Natural killer cell (primary cell): ENCODE measurements at regions not wholly inside any gene's neighbourhood (a gene's known extent, or its start where the extent isn't known, plus 50 kb on each side); places are given as distances from the start of the nearest gene placed in this dataset.

Source experiments
- ATAC-seq, 3 donors: fragments of 150-1000 bp in 2 of 3; fragments of 200-7000 bp in 1 of 3; cut with Tn5 transposase; 1 replicate in 1 of 3; 2 replicates in 2 of 3; pipeline ENCODE4 v1.10.0; 2021; ENCODE audit warnings: mild to moderate bottlenecking in 2 of 3, moderate library complexity in 2 of 3
- DNase-seq, 2 donors: peaks; one replicate each; pipeline versions ENCODE4 v3.0.0 to v3.0.0-alpha.2; 2013 to 2021; ENCODE audit warnings: mixed read lengths in 1 of 2
- H3K27ac ChIP-seq: one replicate; pipeline ENCODE4 v1.5.1; 2013; ENCODE audit warnings: mild to moderate bottlenecking, low read length
- H3K27me3 ChIP-seq: one replicate; pipeline ENCODE4 v1.6.1; 2013; ENCODE audit warnings: low read length; ENCODE audit not compliant: control insufficient read depth, insufficient read depth
- H3K36me3 ChIP-seq: one replicate; pipeline ENCODE4 v1.6.1; 2013; ENCODE audit warnings: low read length; ENCODE audit not compliant: control insufficient read depth, insufficient read depth
- H3K4me1 ChIP-seq: one replicate; pipeline ENCODE4 v1.6.1; 2013; ENCODE audit warnings: low read length; ENCODE audit not compliant: control insufficient read depth, insufficient read depth
- H3K4me3 ChIP-seq: one replicate; pipeline ENCODE4 v1.5.1; 2013; ENCODE audit warnings: low read length
- H3K9me3 ChIP-seq: one replicate; pipeline ENCODE4 v1.6.1; 2013; ENCODE audit warnings: low read length; ENCODE audit not compliant: control insufficient read depth, insufficient read depth
- H3K27ac Mint-ChIP-seq, 2 donors: one replicate each; pipeline ENCODE4 v1.8.0; 2022; ENCODE audit warnings: mild to moderate bottlenecking in 2 of 2, mixed read lengths in 2 of 2, moderate library complexity in 1 of 2
- H3K27me3 Mint-ChIP-seq, 2 donors: one replicate each; pipeline ENCODE4 v1.8.0; 2022; ENCODE audit warnings: low read depth in 2 of 2, mixed read lengths in 2 of 2
- H3K36me3 Mint-ChIP-seq: one replicate; pipeline ENCODE4 v1.8.0; 2022; ENCODE audit warnings: mixed read lengths
- H3K4me1 Mint-ChIP-seq, 2 donors: one replicate each; pipeline ENCODE4 v1.8.0; 2022; ENCODE audit warnings: mixed read lengths in 2 of 2
- H3K4me3 Mint-ChIP-seq: one replicate; pipeline ENCODE4 v1.8.0; 2022; ENCODE audit warnings: mild to moderate bottlenecking, moderate library complexity, mixed read lengths
- H3K9me3 Mint-ChIP-seq, 2 donors: one replicate each; pipeline ENCODE4 v1.8.0; 2022; ENCODE audit warnings: mixed read lengths in 2 of 2
- WGBS: methylation state at CpG from one replicate; pipeline ENCODE4 v1.1.7; 2013; ENCODE audit warnings: missing lambda C conversion rate; ENCODE audit not compliant: insufficient coverage; 5-methylcytosine and 5-hydroxymethylcytosine counted together
- intact Hi-C: fragments of 100-400 bp; cut with micrococcal nuclease; formaldehyde crosslinking; loops from one replicate; pipeline ENCODE4 v1.14.2; 2022
- TF ChIP-seq, protein P1 (sequence below): fragments of 200-600 bp; IDR thresholded peaks from one replicate; pipeline ENCODE4 v1.8.0; 2022; ENCODE audit warnings: antibody characterized with exemption

DNA sequence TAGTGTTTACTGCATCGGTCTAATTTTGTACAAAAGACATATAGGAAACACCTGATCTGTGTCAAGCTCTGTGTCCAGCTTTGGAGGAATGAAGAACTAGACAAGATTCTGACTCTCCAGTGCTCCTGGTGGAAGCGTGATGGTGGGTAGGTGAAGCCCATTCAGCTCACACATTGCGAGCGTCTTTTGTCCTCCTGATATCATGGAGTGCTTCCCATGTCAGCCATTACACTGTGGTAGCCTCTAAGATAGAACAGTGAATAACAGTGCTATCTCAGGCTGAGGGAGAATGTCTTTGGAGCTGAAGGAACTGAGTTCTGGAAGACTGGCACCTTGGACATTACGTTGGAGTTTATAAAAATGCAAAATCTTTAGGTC is 350.2 kb downstream of the CYRIA start:
- H3K27ac ChIP-seq, result no peak overlapping the region
- no peak for DNase-seq
- ATAC-seq, result no peak
- H3K4me3 Mint-ChIP-seq, result no peak overlapping the region
- H3K4me1 ChIP-seq, result no peaks in the 10 kb centered on the region
- intact Hi-C loops, result no loop called here
- H3K4me1 Mint-ChIP-seq, result no peaks in the 10 kb centered on the region
- TF ChIP-seq, protein P1, sequence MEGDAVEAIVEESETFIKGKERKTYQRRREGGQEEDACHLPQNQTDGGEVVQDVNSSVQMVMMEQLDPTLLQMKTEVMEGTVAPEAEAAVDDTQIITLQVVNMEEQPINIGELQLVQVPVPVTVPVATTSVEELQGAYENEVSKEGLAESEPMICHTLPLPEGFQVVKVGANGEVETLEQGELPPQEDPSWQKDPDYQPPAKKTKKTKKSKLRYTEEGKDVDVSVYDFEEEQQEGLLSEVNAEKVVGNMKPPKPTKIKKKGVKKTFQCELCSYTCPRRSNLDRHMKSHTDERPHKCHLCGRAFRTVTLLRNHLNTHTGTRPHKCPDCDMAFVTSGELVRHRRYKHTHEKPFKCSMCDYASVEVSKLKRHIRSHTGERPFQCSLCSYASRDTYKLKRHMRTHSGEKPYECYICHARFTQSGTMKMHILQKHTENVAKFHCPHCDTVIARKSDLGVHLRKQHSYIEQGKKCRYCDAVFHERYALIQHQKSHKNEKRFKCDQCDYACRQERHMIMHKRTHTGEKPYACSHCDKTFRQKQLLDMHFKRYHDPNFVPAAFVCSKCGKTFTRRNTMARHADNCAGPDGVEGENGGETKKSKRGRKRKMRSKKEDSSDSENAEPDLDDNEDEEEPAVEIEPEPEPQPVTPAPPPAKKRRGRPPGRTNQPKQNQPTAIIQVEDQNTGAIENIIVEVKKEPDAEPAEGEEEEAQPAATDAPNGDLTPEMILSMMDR, result no peak
- H3K9me3 ChIP-seq, result no peaks in the 10 kb centered on the region
- no peaks in the 10 kb centered on the region for H3K9me3 Mint-ChIP-seq
- H3K27me3 ChIP-seq, result no peaks in the 10 kb centered on the region
- peaks cover 0 to 10% of the 10 kb centered on the region in 2 donors for H3K27me3 Mint-ChIP-seq
- H3K36me3 Mint-ChIP-seq, result no peaks in the 10 kb centered on the region
- no peaks in the 10 kb centered on the region for H3K36me3 ChIP-seq
- no peak overlapping the region for H3K27ac Mint-ChIP-seq
- 66% methylated on average over 5 of the region's 5 CpGs for WGBS
- H3K4me3 ChIP-seq, result no peak overlapping the region

DNA sequence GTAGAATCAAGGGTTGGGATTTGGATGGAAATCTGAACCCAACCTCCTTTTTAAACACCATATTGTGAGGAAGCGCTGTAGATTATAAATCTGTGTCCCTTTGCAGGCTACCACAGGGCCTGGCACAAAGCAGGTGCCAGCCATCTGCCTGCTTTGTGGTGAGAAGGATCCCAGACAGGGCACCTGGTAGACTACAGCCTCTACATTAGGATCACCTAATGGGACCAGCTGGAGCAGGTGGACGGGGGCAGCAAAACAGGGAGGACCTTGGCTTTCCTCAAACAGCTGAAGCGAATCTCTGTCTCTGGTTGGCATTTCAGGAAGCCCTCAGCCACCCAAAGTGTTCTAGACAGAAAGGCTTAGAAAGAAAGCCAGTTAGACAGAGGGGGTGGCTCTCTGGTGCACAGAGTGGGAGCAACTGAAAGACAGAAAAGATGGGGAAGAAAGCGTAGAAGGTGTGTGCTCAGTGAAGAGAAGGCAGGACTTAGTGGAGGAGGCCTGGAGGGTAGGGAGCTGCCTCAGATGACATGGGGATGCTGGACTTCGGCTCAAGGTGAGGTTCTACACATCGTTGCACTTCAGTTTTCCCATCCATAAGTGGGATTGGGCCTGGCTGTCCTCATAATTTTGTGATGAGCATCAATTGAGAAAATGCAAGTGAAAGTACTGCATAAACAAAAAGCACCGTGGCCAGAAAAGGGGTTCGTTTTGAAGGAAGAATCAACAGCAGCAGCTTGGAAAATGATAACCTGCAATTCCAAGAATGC is 350.8 kb downstream of the CYRIA start:
- Histone ChIP-seq H3K9me3 (no peaks in the 10 kb centered on the region), H3K4me3 (no peak overlapping the region), H3K27me3 (no peaks in the 10 kb centered on the region), H3K27ac (no peak overlapping the region), H3K36me3 (no peaks in the 10 kb centered on the region), H3K4me1 (no peaks in the 10 kb centered on the region)
- Mint-ChIP-seq H3K4me3 (no peak overlapping the region), H3K9me3 (no peaks in the 10 kb centered on the region), H3K36me3 (no peaks in the 10 kb centered on the region), H3K27me3 (peaks cover 0 to 10% of the 10 kb centered on the region in 2 donors), H3K4me1 (no peaks in the 10 kb centered on the region), H3K27ac (no peak overlapping the region)
- WGBS, result 76% methylated on average over 8 of the region's 8 CpGs
- TF ChIP-seq, protein P1, result no peak
- intact Hi-C loops, result no loop called here
- DNase-seq (no peak), ATAC-seq (no peak)

DNA sequence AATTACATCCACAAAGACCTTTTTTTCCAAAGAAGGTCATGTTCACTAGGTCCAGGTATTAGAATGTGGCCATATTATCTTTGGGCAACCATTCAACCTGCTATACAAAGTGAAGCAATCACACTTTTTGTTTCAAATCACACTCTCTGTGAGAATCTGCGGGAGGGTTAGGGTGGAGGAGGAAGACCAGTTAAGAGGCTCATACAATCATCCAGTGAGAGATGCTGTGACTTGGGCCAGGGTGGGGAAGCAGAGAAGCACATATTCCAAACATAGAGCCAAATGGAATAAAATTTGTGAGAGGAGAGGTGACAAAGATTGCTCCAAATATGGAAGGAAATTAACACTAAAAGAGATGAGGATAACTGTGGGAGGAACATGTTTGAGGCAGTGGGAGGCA is 351.6 kb downstream of the CYRIA start:
- TF ChIP-seq, protein P1, result no peak
- Histone ChIP-seq H3K27me3 (no peaks in the 10 kb centered on the region), H3K9me3 (no peaks in the 10 kb centered on the region), H3K4me3 (no peak overlapping the region), H3K4me1 (no peaks in the 10 kb centered on the region), H3K36me3 (no peaks in the 10 kb centered on the region), H3K27ac (no peak overlapping the region)
- intact Hi-C loops, result no loop called here
- H3K4me1 Mint-ChIP-seq, result no peaks in the 10 kb centered on the region
- no peak overlapping the region for H3K4me3 Mint-ChIP-seq
- H3K27me3 Mint-ChIP-seq, result peaks cover 0 to 10% of the 10 kb centered on the region in 2 donors
- DNase-seq (no peak), ATAC-seq (no peak)
- WGBS, result 100% methylated on average over 1 of the region's 1 CpG
- no peak overlapping the region for H3K27ac Mint-ChIP-seq
- H3K36me3 Mint-ChIP-seq, result no peaks in the 10 kb centered on the region
- H3K9me3 Mint-ChIP-seq, result no peaks in the 10 kb centered on the region
